ENCODE measurements at regions not wholly inside any gene's neighbourhood (a gene's known extent, or its start where the extent isn't known, plus 50 kb on each side); places are given as distances from the start of the nearest gene placed in this dataset.

- TF ChIP-seq SMC3 (conservative IDR thresholded peaks at IDR 0.05; ENCODE audit: insufficient read depth, low read depth, low read length) (peak; percentile 91), NCOA6 (IDR thresholded peaks at IDR 0.05) (no peak), CTCF (IDR thresholded peaks at IDR 0.05 in 2 of 3, conservative IDR thresholded peaks at IDR 0.05 in 1 of 3; ENCODE audit: insufficient read depth in 2 of 3, low read depth in 1 of 3, low read length in 3 of 3) (peak; percentile 87 to 91 (median 87)), RAD51 (IDR thresholded peaks at IDR 0.05; ENCODE audit: borderline replicate concordance, low read depth) (no peak), RBM17 (IDR thresholded peaks at IDR 0.05; ENCODE audit: borderline replicate concordance, low read depth, low read length) (no peak), NFATC3 (IDR thresholded peaks at IDR 0.05) (no peak), OTX1 (CRISPR knock-in tag; IDR thresholded peaks at IDR 0.05) (peak; percentile 80; the same call in 1 of the 2 replicates), THAP7 (CRISPR knock-in tag; IDR thresholded peaks at IDR 0.05) (no peak), RBM39 (optimal IDR thresholded peaks at IDR 0.05; ENCODE audit: low read depth, low read length) (peak; percentile 37), ARID2 (IDR thresholded peaks at IDR 0.05) (peak; percentile 11; the same call in 1 of the 2 replicates), KDM4B (IDR thresholded peaks at IDR 0.05; ENCODE audit: borderline replicate concordance in 2 of 2, low read depth in 1 of 2) (no peak), HDGF (IDR thresholded peaks at IDR 0.05) (0 out of 2 replicates have a peak, but pooled peaks have one; percentile 54), LARP7 (IDR thresholded peaks at IDR 0.05) (0 out of 2 replicates have a peak, but pooled peaks have one; percentile 60), ASH1L (IDR thresholded peaks at IDR 0.05; ENCODE audit: borderline replicate concordance, low read depth, partially characterized antibody) (peak; percentile 48), PCBP2 (IDR thresholded peaks at IDR 0.05; ENCODE audit: low read depth, low read length, poor library complexity, severe bottlenecking) (no peak), EHMT2 (IDR thresholded peaks at IDR 0.05) (0 out of 2 replicates have a peak, but pooled peaks have one; percentile 28), ZNF184 (CRISPR knock-in tag; IDR thresholded peaks at IDR 0.05) (no peak), HIVEP1 (CRISPR knock-in tag; IDR thresholded peaks at IDR 0.05) (no peak), RNF2 (IDR thresholded peaks at IDR 0.05) (no peak), NKRF (IDR thresholded peaks at IDR 0.05; ENCODE audit: borderline replicate concordance) (0 out of 2 replicates have a peak, but pooled peaks have one; percentile 43), POLR2B (IDR thresholded peaks at IDR 0.05; ENCODE audit: low read depth, partially characterized antibody) (peak; percentile 25), RFX7 (CRISPR knock-in tag; IDR thresholded peaks at IDR 0.05) (no peak), ZNF583 (CRISPR knock-in tag; IDR thresholded peaks at IDR 0.05) (no peak), PHB2 (IDR thresholded peaks at IDR 0.05; ENCODE audit: low read depth) (0 out of 2 replicates have a peak, but pooled peaks have one; percentile 33), HINFP (tag; conservative IDR thresholded peaks at IDR 0.05; ENCODE audit: low read depth) (peak; percentile 71; the same call in 1 of the 2 replicates), ADNP (tag; IDR thresholded peaks at IDR 0.05) (no peak), MTA1 (IDR thresholded peaks at IDR 0.05; ENCODE audit: borderline replicate concordance) (peak; percentile 65; the same call in 1 of the 2 replicates)
Measured at GRCh38 chr7:65722361-65722792, 150.5 kb upstream of the VKORC1L1 start (continued).

Data from K562 (cell line).